ENCODE measurements at regions not wholly inside any gene's neighbourhood (a gene's known extent, or its start where the extent isn't known, plus 50 kb on each side); places are given as distances from the start of the nearest gene placed in this dataset.

GRCh38 chr15:93420477-93420876 lies 331.5 kb upstream of the RGMA start (continued):
- no peak for TF ChIP-seq AR (CRISPR knock-in tag; IDR thresholded peaks at IDR 0.05)

- Mint-ChIP-seq H3K36me3 (peaks cover 5% of the 10 kb centered on the region; the same call in 1 of the 2 replicates), H3K27ac (no peak overlapping the region), H3K27me3 (ENCODE audit: low read depth) (peaks cover 8% of the 10 kb centered on the region; the same call in 1 of the 2 replicates), H3K4me1 (no peaks in the 10 kb centered on the region), H3K4me3 (no peak overlapping the region), H3K9me3 (peaks cover 9% of the 10 kb centered on the region)
- ATAC-seq, result peak; percentile 86
- ChIA-PET CTCF (interaction anchor here (0.6 to 1.0 kb wide), 2 partner anchors 9 to 385 kb away, joined by 3 read pairs; no protein-coding TSS in a partner anchor), POLR2A (no interaction called here)
- no peak for TF ChIP-seq CDX4 (CRISPR knock-in tag; IDR thresholded peaks at IDR 0.05; ENCODE audit: borderline replicate concordance)
- no peak for TF ChIP-seq AFF4 (CRISPR knock-in tag; IDR thresholded peaks at IDR 0.05; ENCODE audit: borderline replicate concordance)
- no peak for TF ChIP-seq OVOL2 (CRISPR knock-in tag; IDR thresholded peaks at IDR 0.05; ENCODE audit: borderline replicate concordance)
- TF ChIP-seq FOXJ3 (CRISPR knock-in tag; IDR thresholded peaks at IDR 0.05; ENCODE audit: borderline replicate concordance), result no peak
- TF ChIP-seq EMX1 (CRISPR knock-in tag; IDR thresholded peaks at IDR 0.05), result no peak
- TF ChIP-seq E2F1 (CRISPR knock-in tag; IDR thresholded peaks at IDR 0.05), result no peak
- TF ChIP-seq HMGXB4 (CRISPR knock-in tag; IDR thresholded peaks at IDR 0.05), result no peak
- TF ChIP-seq HMGA2 (CRISPR knock-in tag; IDR thresholded peaks at IDR 0.05), result no peak
- TF ChIP-seq RORB (CRISPR knock-in tag; IDR thresholded peaks at IDR 0.05), result no peak
- no peak for TF ChIP-seq ZNF263 (CRISPR knock-in tag; IDR thresholded peaks at IDR 0.05; ENCODE audit: low read depth)
- no peak for TF ChIP-seq ERG (CRISPR knock-in tag; IDR thresholded peaks at IDR 0.05)
- TF ChIP-seq NFE2L1 (CRISPR knock-in tag; IDR thresholded peaks at IDR 0.05), result no peak
- no peak for TF ChIP-seq GABPB1 (CRISPR knock-in tag; IDR thresholded peaks at IDR 0.05)
- no peak for TF ChIP-seq ATF2 (CRISPR knock-in tag; IDR thresholded peaks at IDR 0.05; ENCODE audit: borderline replicate concordance, low read depth)
- no peak for DNase-seq (ENCODE audit: low spot score)
These were observed 331.0 kb upstream of the RGMA start for GRCh38 chr15:93420050-93420452.
